Adrenal gland (tissue), 5 donors: ENCODE measurements at regions not wholly inside any gene's neighbourhood (a gene's known extent, or its start where the extent isn't known, plus 50 kb on each side); places are given as distances from the start of the nearest gene placed in this dataset.

ENCODE experiments used
- CTCF ChIP-seq, 6 experiments: fragments of 450-650 bp in 4 of 6; fragments of 200-600 bp in 2 of 6; sonication (generic) in 1 of 6; IDR thresholded peaks; 1 replicate in 5 of 6; 2 replicates in 1 of 6; pipeline versions ENCODE4 v1.5.1 to v1.8.0; 2016 to 2021; ENCODE audit warnings: antibody characterized with exemption in 6 of 6, mild to moderate bottlenecking in 2 of 6, moderate library complexity in 1 of 6
- POLR2A ChIP-seq, 2 donors: fragments of 450-650 bp; IDR thresholded peaks; one replicate each; pipeline ENCODE4 v1.6.1; 2017; ENCODE audit warnings: antibody characterized with exemption in 2 of 2, mild to moderate bottlenecking in 2 of 2, moderate library complexity in 1 of 2
- donor health status: DM: no; HTN: no; CAD: no.

DNA sequence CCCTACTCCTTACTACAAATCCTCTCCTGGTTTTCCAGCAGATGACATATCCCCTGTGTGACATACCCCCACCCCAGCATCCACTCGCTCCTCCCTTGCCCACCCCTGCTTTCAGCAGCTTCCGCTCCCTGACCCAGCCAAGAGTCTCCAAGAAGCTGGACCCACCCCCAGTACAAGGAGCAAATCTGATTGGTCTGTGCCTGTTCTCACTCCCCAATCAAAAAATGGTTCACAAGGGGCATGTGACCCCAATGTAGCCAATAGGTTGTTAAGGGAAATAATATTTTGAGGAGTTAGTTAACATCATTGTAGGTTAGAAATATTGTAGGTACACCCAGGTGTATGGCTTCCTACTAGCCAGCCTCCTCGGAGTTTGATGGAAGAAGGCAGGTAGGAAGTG is 70.1 kb downstream of the GP2 start:
- no peak for TF ChIP-seq CTCF (IDR thresholded peaks at IDR 0.05)
- TF ChIP-seq POLR2A (IDR thresholded peaks at IDR 0.05), result no peak
